ENCODE measurements at regions not wholly inside any gene's neighbourhood (a gene's known extent, or its start where the extent isn't known, plus 50 kb on each side); places are given as distances from the start of the nearest gene placed in this dataset.

DNA sequence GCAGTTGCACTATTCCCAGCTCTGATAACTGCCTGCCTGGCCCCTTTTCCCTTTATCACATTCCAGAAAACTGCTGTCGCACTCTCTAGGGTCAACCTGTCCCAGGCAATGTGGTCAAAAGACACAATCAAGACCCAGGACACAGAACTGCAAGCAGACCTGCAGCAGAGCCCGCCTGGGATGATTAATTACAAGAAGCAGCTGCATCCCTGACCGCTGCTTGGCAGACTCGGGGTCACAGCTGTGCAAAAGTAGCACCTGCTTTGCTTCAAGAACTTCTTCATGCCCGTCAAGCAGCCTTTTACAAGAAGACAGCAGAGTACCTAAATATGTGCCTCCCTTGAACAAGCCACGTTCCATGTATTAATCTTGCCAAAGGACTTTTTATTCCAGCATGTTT lies 120.0 kb upstream of the ST8SIA2 start:
- TF ChIP-seq TAF1 (IDR thresholded peaks at IDR 0.05; ENCODE audit: borderline replicate concordance, insufficient read depth, low read length) = no peak
- TF ChIP-seq, protein P1, sequence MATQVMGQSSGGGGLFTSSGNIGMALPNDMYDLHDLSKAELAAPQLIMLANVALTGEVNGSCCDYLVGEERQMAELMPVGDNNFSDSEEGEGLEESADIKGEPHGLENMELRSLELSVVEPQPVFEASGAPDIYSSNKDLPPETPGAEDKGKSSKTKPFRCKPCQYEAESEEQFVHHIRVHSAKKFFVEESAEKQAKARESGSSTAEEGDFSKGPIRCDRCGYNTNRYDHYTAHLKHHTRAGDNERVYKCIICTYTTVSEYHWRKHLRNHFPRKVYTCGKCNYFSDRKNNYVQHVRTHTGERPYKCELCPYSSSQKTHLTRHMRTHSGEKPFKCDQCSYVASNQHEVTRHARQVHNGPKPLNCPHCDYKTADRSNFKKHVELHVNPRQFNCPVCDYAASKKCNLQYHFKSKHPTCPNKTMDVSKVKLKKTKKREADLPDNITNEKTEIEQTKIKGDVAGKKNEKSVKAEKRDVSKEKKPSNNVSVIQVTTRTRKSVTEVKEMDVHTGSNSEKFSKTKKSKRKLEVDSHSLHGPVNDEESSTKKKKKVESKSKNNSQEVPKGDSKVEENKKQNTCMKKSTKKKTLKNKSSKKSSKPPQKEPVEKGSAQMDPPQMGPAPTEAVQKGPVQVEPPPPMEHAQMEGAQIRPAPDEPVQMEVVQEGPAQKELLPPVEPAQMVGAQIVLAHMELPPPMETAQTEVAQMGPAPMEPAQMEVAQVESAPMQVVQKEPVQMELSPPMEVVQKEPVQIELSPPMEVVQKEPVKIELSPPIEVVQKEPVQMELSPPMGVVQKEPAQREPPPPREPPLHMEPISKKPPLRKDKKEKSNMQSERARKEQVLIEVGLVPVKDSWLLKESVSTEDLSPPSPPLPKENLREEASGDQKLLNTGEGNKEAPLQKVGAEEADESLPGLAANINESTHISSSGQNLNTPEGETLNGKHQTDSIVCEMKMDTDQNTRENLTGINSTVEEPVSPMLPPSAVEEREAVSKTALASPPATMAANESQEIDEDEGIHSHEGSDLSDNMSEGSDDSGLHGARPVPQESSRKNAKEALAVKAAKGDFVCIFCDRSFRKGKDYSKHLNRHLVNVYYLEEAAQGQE (IDR thresholded peaks at IDR 0.05; ENCODE audit: insufficient read depth in 1 of 2, low read depth in 2 of 2, low read length in 2 of 2) = no peak
- TF ChIP-seq POLR2AphosphoS5 (IDR thresholded peaks at IDR 0.05; ENCODE audit: low read depth, low read length) = no peak
- TF ChIP-seq SIN3A (IDR thresholded peaks at IDR 0.05; ENCODE audit: borderline replicate concordance, insufficient read depth, low read length) = no peak

Measured in PFSK-1 (cell line).